ENCODE measurements at regions not wholly inside any gene's neighbourhood (a gene's known extent, or its start where the extent isn't known, plus 50 kb on each side); places are given as distances from the start of the nearest gene placed in this dataset.

DNA sequence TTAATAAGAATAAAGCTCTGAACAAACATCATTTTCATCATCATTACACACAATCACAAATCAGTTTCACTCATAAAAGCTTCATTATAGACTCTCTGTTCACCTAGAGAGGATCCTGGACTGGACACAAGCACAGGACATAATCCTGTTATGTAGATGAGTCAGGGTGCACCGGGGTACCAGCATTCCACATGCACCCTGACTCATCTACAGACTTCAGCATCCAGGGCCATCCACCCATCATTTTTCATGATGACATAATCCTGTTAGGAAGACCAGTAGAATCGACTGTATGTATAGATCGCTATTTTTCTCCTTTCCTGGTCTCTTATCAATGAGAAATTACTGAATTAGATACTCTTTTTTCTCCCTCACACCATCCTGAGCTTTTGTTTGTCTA, 73.7 kb upstream of the PIK3C3 start:
- DNase-seq (ENCODE audit: low read depth, low spot score) (no peak), FAIRE-seq (no peak), ATAC-seq (no peak)
- H4K20me1 ChIP-seq (ENCODE audit: control insufficient read depth, insufficient read depth), result no peaks in the 10 kb centered on the region
- H3K4me1 ChIP-seq (ENCODE audit: control insufficient read depth, insufficient read depth, low read length), result no peaks in the 10 kb centered on the region
- no peak overlapping the region for H3K27ac ChIP-seq (ENCODE audit: control insufficient read depth, insufficient read depth)
- intact Hi-C loops (cut with micrococcal nuclease; ENCODE audit: unreplicated experiment), result no loop called here
- in situ Hi-C loops (cut with MboI), result no loop called here
- CTCF ChIA-PET, result interaction anchor here (1.0 kb wide), 1 partner anchor 31 kb away, joined by 3 read pairs; no protein-coding TSS in a partner anchor
- TF ChIP-seq RUNX3 (IDR thresholded peaks at IDR 0.05; ENCODE audit: low read length) (no peak), SMAD1 (IDR thresholded peaks at IDR 0.05; ENCODE audit: low read depth, partially characterized antibody) (no peak), JUND (IDR thresholded peaks at IDR 0.05; ENCODE audit: low read depth, low read length) (no peak), IKZF1 (conservative IDR thresholded peaks at IDR 0.05) (no peak), RB1 (IDR thresholded peaks at IDR 0.05; ENCODE audit: borderline replicate concordance) (no peak), MEF2B (IDR thresholded peaks at IDR 0.05; ENCODE audit: partially characterized antibody, poor library complexity, severe bottlenecking) (no peak), RAD51 (IDR thresholded peaks at IDR 0.05) (no peak), TCF7 (IDR thresholded peaks at IDR 0.05; ENCODE audit: borderline replicate concordance) (no peak), ZSCAN29 (IDR thresholded peaks at IDR 0.05) (no peak)
- TF ChIP-seq, protein P1, sequence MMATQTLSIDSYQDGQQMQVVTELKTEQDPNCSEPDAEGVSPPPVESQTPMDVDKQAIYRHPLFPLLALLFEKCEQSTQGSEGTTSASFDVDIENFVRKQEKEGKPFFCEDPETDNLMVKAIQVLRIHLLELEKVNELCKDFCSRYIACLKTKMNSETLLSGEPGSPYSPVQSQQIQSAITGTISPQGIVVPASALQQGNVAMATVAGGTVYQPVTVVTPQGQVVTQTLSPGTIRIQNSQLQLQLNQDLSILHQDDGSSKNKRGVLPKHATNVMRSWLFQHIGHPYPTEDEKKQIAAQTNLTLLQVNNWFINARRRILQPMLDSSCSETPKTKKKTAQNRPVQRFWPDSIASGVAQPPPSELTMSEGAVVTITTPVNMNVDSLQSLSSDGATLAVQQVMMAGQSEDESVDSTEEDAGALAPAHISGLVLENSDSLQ (IDR thresholded peaks at IDR 0.05), result no peak
- H3K27me3 ChIP-seq (replicated peaks in 1 of 2; ENCODE audit: control insufficient read depth in 2 of 2, insufficient read depth in 2 of 2, low read length in 1 of 2), result no peaks in the 10 kb centered on the region; a peak in 2 of 4 replicates
- RAD21 ChIA-PET (ENCODE audit: unreplicated experiment), result no interaction called here
- POLR2A ChIA-PET, result no interaction called here
- no peak overlapping the region for H3K4me2 ChIP-seq (ENCODE audit: control insufficient read depth, insufficient read depth)
- no peak overlapping the region for H2AFZ ChIP-seq (ENCODE audit: control insufficient read depth, low read depth, low read length)
- WGBS (ENCODE audit: insufficient coverage, insufficient replicate concordance, low lambda C conversion rate, missing lambda C conversion rate), result 32% methylated on average over 3 of the region's 3 CpGs
- H3K4me3 ChIP-seq, result no peak overlapping the region
- no peaks in the 10 kb centered on the region for H3K9me3 ChIP-seq (replicated peaks; ENCODE audit: control insufficient read depth, insufficient read depth, low read length)
- no TSS peak for BruUV-seq (replicated peaks)
- H3K79me2 ChIP-seq (ENCODE audit: control insufficient read depth, insufficient read depth, low read length), result no peaks in the 10 kb centered on the region
- H3K9ac ChIP-seq (ENCODE audit: control insufficient read depth, insufficient read depth, low read length), result no peak overlapping the region
- H3K36me3 ChIP-seq (ENCODE audit: control insufficient read depth in 2 of 2, insufficient read depth in 2 of 2, low read length in 1 of 2), result no peaks in the 10 kb centered on the region
- SMC1A ChIA-PET (ENCODE audit: uncharacterized antibody, unreplicated experiment), result interaction anchor here (0.6 kb wide), 1 partner anchor 681 kb away, joined by 3 read pairs; no protein-coding TSS in a partner anchor

Measured in GM12878 (cell line).